Renal cortical epithelial cell (primary cell): ENCODE measurements at regions not wholly inside any gene's neighbourhood (a gene's known extent, or its start where the extent isn't known, plus 50 kb on each side); places are given as distances from the start of the nearest gene placed in this dataset.
"Not testable (repeated sequence)": the region's sequence is repeated elsewhere in the genome, so short reads cannot be mapped to it uniquely, and the experiment has no call there.

ENCODE experiments used
- DNase-seq: peaks from one replicate; pipeline ENCODE4 v3.0.0-alpha.2; 2011; ENCODE audit warnings: low read depth

GRCh38 chr5:23721336-23721735, 213.9 kb downstream of the PRDM9 start:
- DNase-seq = no peak

GRCh38 chr5:23727271-23727670, 219.9 kb downstream of the PRDM9 start:
- no peak for DNase-seq

GRCh38 chr5:23730023-23730422, 222.6 kb downstream of the PRDM9 start:
- DNase-seq = no peak

- DNase-seq = no peak
These were observed 232.6 kb downstream of the PRDM9 start for GRCh38 chr5:23740029-23740428.

- no peak for DNase-seq
These were observed 235.3 kb downstream of the PRDM9 start for GRCh38 chr5:23742701-23743100.

- no peak for DNase-seq
These were observed 248.5 kb downstream of the PRDM9 start for GRCh38 chr5:23755906-23756305.

- DNase-seq = no peak
These were observed 249.4 kb downstream of the PRDM9 start for GRCh38 chr5:23756779-23757178.

- no peak for DNase-seq
These were observed 255.8 kb downstream of the PRDM9 start for GRCh38 chr5:23763170-23763569.

GRCh38 chr5:23776684-23777083, 269.3 kb downstream of the PRDM9 start:
- DNase-seq = no peak

GRCh38 chr5:23800307-23800706, 292.9 kb downstream of the PRDM9 start:
- DNase-seq = not testable (repeated sequence)

GRCh38 chr5:23820765-23821471, 313.5 kb downstream of the PRDM9 start:
- peak; percentile 56 for DNase-seq

- no peak for DNase-seq
These were observed 316.1 kb downstream of the PRDM9 start for GRCh38 chr5:23823521-23823920.

GRCh38 chr5:23825196-23825595, 317.8 kb downstream of the PRDM9 start:
- no peak for DNase-seq

GRCh38 chr5:23840083-23840482, 332.7 kb downstream of the PRDM9 start:
- no peak for DNase-seq

- no peak for DNase-seq
These were observed 357.4 kb downstream of the PRDM9 start for GRCh38 chr5:23864786-23865185.

GRCh38 chr5:23877847-23878246, 370.4 kb downstream of the PRDM9 start:
- DNase-seq = no peak

- DNase-seq = no peak
These were observed 377.1 kb downstream of the PRDM9 start for GRCh38 chr5:23884405-23885031.

- DNase-seq = no peak
These were observed 386.2 kb downstream of the PRDM9 start for GRCh38 chr5:23893561-23893960.

GRCh38 chr5:23895614-23896013, 388.2 kb downstream of the PRDM9 start:
- DNase-seq = no peak

- DNase-seq = no peak
These were observed 423.6 kb downstream of the PRDM9 start for GRCh38 chr5:23930985-23931384.

- DNase-seq = not testable (repeated sequence)
These were observed 444.0 kb downstream of the PRDM9 start for GRCh38 chr5:23951261-23951928.

GRCh38 chr5:23963449-23963848, 456.0 kb downstream of the PRDM9 start:
- DNase-seq = no peak

- DNase-seq = no peak
These were observed 470.0 kb downstream of the PRDM9 start for GRCh38 chr5:23977365-23977764.
